ENCODE measurements at regions not wholly inside any gene's neighbourhood (a gene's known extent, or its start where the extent isn't known, plus 50 kb on each side); places are given as distances from the start of the nearest gene placed in this dataset.

- intact Hi-C loops (cut with micrococcal nuclease): no loop called here
Observed at GRCh38 chr4:151953795-151954372, 193.1 kb upstream of the GATB start.

DNA sequence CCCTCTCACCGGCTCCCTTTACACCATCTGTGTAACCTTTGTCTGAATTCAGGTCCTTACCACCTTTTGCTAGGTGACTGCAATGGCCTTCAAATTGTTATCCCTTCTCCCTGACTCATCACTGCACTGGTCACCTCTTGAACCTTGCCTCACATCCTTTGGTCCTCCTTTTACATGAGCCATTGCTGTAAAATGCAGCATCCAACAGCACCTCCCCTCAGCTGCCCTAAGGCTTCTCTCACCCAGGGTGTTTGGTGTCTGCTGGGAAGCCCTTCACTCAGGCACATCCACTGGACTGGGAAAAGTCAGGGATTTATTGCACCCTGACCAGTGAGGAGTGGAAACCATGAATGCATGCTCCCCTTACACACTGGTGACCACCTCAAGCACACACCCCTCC, 192.5 kb upstream of the GATB start:
- intact Hi-C loops (cut with micrococcal nuclease): no loop called here

GRCh38 chr4:151952711-151953254, 192.0 kb upstream of the GATB start:
- intact Hi-C loops (cut with micrococcal nuclease): no loop called here

DNA sequence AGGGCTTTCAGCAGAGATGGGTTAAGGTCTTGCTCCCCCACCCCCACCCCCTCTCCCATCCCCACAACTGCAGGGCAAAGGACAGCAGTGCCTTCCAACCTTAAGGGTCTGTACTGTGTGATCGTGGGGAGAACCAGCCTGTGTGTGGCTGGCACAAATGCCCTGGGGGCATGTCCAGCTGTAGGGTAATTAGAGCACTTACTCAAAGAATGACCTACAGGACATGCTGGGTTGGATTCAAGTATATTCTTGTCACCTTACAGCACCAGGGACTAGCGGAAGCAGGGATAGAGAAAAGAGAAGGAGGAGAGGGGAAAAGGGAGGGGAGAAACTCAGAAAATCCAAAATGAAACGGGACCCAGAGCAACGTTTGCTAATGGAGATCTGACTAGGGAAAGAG, 191.3 kb upstream of the GATB start:
- intact Hi-C loops (cut with micrococcal nuclease): no loop called here

GRCh38 chr4:151951671-151952050, 190.9 kb upstream of the GATB start:
- intact Hi-C loops (cut with micrococcal nuclease): no loop called here

DNA sequence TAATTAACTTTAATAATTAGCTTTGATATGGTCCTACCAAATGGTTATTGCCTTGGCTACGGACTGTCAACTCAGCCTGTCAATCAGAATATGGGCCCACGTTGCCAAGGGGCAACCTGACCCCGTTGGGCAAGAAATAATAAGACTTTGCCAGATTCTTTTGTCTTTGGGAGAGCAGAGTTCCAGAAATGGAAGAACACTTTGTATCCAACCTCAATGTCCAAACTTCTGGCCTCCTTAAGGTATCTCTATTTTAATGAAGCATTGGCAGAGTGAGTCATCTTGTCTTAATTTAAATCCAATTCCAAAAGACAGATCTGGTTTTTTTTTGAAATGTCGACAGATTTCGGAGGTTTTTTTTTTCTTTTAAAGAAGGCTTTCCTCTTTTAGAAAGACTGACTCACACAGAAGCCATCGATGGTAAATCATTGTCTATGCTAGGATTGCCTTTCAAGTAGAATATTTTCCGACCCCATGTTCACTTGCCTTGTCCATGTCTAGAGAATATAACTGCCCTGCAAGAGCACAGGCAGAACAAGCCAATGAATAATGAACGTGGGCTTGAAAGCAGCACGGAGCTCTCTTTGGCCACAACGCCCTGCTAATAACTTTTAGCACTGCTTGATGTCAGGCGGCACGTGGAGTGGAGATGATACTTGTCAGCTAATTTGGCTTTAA, 190.3 kb upstream of the GATB start:
- intact Hi-C loops (cut with micrococcal nuclease): no loop called here

- intact Hi-C loops (cut with micrococcal nuclease): no loop called here
Observed at GRCh38 chr4:151948351-151949016, 187.7 kb upstream of the GATB start.

- intact Hi-C loops (cut with micrococcal nuclease): no loop called here
Observed at GRCh38 chr4:151946718-151947117, 185.9 kb upstream of the GATB start.

DNA sequence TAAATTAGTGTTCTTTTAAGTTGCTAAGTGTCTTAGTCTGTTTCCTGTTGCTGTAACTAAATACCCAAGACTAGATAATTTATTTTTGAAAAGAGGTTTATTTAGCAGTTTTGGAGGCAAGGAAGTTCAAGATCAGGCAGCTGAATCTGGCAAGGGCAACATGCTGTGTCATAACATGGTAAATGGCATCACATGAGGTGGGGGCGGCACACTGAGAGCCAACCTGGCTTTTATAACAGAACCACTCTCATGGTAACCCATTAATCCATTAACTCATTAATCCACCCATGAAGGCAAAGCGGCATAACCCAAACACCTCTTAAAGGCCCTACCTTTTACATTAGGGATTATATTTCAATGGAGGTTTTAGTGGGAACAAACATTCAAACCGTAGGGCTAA, 182.2 kb upstream of the GATB start:
- intact Hi-C loops (cut with micrococcal nuclease): no loop called here

DNA sequence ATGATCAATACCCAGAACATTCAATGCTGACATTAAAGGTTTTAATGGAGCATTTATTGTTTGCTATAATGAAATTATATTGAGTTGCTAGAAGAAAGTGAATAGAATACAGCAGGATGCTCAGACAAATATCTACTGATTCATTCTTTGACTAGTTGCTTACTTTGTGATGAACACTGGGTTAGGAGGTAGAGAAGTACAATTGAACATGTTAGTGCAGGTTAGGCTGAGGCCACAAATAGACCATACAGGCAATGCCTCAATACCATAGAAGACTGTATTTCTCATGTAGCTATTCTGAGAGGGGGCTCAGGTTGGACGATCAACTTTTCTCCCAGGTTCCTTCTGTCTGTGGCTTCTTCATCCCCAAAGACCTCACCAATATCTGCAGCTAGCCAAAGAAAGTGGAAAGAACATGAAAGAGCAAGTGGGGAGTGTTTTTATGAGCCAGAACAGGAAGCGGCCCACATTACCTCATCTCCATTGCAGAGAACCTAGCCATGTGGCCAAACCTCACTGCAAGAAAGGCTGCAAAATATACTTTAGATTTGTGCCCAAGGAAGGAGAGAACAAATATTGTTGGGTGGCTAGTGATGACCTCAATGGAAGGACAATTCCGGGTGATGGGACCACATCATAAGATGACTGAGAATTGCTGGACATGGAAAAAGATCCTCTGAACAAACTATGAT, 180.3 kb upstream of the GATB start:
- intact Hi-C loops (cut with micrococcal nuclease): no loop called here

DNA sequence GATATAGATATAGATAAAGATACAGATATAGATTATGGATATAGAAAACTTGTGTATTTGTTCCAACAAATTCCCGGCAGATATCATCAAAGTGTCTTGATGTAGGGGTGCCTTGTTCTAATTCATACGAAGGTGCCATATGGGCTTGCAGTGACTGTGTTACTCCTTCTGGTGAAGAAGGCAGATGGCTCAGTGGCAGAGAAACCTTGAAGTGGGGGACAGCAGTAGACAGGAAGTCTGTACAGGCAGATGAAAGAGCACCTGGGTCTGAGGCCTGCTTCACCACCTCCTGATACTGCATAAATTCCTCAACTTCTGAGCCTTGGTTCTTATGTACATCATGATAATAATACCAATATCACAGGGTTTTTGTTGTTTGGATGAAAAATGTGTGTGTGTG, 179.5 kb upstream of the GATB start:
- intact Hi-C loops (cut with micrococcal nuclease): no loop called here

- intact Hi-C loops (cut with micrococcal nuclease): no loop called here
Observed at GRCh38 chr4:151939670-151940069, 178.9 kb upstream of the GATB start.

DNA sequence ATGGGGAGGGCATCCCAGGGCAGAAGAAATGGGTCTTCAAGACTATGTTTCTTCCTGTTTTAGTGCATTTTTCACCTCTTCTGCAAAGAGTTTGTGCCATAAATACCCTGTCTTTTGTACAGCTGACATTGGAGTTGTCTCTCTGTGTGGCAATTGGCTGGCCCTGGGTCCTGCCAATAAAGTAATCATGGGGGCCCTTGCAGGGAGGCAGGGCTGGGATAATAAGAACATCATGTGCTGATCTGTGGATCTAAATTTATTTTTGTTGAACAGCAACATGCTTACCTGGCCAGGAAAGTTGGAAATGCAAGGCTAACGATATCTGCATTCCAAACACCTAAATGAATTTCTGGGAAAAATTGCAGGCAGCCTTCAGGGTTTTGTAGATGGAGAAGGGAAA, 174.6 kb upstream of the GATB start:
- intact Hi-C loops (cut with micrococcal nuclease): no loop called here

DNA sequence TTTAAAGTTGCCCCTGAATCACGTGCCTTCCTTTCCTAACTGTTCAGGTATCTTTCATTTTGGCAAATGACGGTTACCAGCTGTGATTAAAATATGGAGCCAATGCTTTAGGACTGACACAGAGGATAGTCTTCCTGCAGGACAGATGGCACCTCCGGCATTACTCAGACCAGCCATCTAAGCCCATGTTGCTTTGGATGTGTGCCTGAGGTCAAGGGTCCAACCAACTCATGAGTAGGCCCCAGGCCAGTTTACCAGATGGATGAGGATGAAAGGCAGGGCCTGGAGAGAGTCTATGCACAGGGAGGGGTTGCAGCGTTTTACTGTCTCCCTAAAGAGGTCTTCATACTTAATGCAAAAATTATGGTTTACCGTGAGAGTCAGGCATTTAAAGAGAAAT, 174.0 kb upstream of the GATB start:
- intact Hi-C loops (cut with micrococcal nuclease): no loop called here

- intact Hi-C loops (cut with micrococcal nuclease): no loop called here
Observed at GRCh38 chr4:151933122-151933827, 172.5 kb upstream of the GATB start.

DNA sequence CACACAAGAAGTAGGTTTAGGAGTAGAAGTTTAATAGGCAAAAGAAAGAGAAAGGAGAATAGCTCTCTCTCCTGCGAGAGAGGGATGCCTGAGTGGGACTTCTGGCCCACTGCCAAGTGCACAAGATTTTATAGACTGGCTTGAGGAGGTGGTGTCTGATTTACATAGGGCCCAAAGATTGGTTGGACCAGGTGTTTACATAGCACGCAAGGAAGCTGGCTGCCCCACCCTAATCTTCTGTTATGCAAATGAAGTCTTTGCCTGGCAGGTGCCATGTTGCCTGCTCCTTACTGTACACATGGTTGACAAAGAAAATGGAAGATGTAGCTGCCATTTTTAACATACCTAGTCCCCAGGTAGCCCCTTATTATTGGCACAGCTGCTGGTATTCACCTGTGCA, 170.8 kb upstream of the GATB start:
- intact Hi-C loops (cut with micrococcal nuclease): no loop called here

- intact Hi-C loops (cut with micrococcal nuclease): no loop called here
Observed at GRCh38 chr4:151930372-151930771, 169.6 kb upstream of the GATB start.

- intact Hi-C loops (cut with micrococcal nuclease): no loop called here
Observed at GRCh38 chr4:151928112-151928511, 167.3 kb upstream of the GATB start.

DNA sequence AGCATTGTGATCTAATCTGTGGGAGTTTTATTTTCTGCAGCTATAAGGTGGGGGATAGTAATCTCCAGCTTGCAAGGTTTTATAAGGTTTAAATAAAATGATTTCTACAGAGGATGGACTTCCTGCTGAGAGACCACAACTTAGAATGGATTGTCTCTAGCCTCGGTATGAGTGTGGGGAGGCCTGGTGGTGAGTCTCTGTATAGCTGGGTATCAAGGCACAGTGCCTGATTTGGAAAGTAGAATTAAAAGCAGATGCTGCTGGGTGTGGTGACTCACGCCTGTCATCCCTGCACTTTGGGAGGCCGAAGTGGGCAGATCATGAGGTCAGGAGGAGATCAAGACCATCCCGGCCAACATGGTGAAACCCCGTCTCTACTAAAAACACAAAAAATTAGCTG, 162.0 kb upstream of the GATB start:
- intact Hi-C loops (cut with micrococcal nuclease): no loop called here

GRCh38 chr4:151922306-151922705, 161.5 kb upstream of the GATB start:
- intact Hi-C loops (cut with micrococcal nuclease): no loop called here

DNA sequence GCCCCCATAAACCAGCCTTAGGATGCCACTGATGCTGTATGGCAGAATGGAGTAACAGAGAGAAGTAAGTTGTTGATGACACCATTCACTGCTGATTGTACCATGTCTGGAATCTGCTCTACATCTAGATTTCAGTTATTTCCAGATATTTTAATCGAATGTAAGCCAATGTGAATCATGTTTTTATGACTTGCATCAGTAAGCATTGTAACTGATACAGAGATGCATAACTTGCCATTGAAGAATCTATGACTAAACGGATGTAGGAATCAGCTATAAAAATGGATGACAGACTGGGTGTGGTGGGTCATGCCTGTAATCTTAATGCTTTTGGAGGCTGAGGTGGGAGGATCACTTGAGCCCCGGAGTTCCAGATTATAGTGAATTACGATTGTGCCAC, 161.0 kb upstream of the GATB start:
- intact Hi-C loops (cut with micrococcal nuclease): no loop called here

DNA sequence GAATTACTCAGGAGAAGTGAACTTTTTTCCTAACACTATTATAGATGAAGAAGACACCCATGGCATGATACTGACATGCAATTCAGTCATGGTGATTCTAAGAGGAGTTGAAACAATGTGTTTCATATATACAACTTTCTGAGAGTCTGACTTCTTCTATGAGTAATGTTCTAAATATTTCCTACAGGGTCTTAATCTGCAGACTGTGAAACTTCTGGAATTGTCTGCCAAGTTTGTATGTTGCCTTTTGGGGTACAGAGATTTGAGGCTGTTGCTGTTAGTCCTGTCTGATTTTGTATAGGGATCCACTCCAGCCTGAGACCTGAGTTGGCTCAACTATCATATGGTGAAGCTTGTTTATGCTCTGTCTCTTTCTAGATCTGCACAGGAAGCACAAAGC, 160.6 kb upstream of the GATB start:
- intact Hi-C loops (cut with micrococcal nuclease): no loop called here
